ENCODE measurements at regions not wholly inside any gene's neighbourhood (a gene's known extent, or its start where the extent isn't known, plus 50 kb on each side); places are given as distances from the start of the nearest gene placed in this dataset.

DNA sequence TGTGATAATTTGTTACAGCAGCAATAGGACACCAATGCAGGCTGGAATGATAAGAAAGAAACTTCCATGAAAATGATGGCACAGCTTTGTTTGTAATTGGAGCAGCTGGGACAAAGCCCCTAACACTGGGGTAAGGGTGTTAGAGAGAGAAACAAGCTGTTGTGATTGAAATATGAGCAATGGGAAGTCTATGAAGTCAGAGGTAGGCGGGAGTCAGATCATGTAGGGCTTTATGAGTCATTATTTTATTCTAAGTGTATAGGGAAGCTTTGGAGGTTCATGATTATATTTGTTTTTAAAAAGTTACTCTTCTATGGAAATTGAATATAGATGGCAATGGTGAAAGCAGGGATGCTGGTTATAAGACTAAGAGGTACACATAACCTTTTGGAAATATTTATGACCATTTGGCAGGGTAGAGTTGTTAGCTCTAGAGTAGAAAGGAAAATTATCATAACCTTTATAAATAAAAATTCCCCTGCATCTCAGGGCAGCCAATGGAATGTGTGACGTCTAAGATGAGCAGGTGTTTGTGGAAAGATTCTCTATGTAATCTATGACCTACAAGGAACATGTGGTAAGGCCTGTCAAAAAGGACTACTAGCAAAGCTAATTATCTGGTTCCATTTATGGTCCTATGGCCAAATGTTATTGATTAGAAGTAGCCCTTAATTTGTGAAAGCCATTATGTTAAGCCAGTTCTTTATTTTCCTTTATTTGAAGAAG is 85.6 kb downstream of the KCNJ2 start:
- TF ChIP-seq CREB1 (IDR thresholded peaks at IDR 0.05; ENCODE audit: low read depth) (no peak), TEAD4 (IDR thresholded peaks at IDR 0.05) (no peak), YY1 (IDR thresholded peaks at IDR 0.05; ENCODE audit: low read depth) (no peak), ZBTB7A (IDR thresholded peaks at IDR 0.05; ENCODE audit: low read depth) (no peak), NFIC (IDR thresholded peaks at IDR 0.05) (no peak), RAD21 (IDR thresholded peaks at IDR 0.05; ENCODE audit: low read depth) (no peak), CEBPB (IDR thresholded peaks at IDR 0.05) (no peak), EP300 (IDR thresholded peaks at IDR 0.05; ENCODE audit: borderline replicate concordance) (no peak), TAF1 (IDR thresholded peaks at IDR 0.05; ENCODE audit: low read depth) (no peak), USF1 (IDR thresholded peaks at IDR 0.05) (no peak), FOXM1 (IDR thresholded peaks at IDR 0.05; ENCODE audit: borderline replicate concordance, low read depth) (no peak), TCF12 (IDR thresholded peaks at IDR 0.05; ENCODE audit: low read depth) (no peak), EGR1 (IDR thresholded peaks at IDR 0.05) (no peak), REST (IDR thresholded peaks at IDR 0.05; ENCODE audit: low read depth) (no peak)
- TF ChIP-seq, protein P1, sequence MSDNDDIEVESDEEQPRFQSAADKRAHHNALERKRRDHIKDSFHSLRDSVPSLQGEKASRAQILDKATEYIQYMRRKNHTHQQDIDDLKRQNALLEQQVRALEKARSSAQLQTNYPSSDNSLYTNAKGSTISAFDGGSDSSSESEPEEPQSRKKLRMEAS (IDR thresholded peaks at IDR 0.05) = no peak

DNA sequence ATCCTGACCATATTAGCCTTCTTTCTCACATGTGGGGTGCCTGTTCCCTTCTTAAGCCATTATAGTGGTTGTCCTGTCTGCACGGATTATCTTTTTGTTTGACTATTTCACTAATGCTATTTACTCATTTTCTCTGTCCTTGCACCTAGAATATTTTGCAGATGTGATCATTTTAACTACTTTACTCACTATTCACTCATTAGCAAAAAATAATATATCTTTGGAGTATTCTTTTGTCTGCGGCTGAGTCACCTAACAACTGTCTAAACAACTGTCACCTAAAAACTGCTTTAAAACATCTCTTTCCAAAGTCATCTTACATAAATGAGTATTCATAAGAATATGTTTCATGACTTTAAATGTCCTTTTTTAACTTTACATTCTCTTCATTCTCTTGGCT is 87.4 kb downstream of the KCNJ2 start:
- no peak for TF ChIP-seq FOXM1 (IDR thresholded peaks at IDR 0.05; ENCODE audit: borderline replicate concordance, low read depth)
- no peak for TF ChIP-seq ZBTB7A (IDR thresholded peaks at IDR 0.05; ENCODE audit: low read depth)
- TF ChIP-seq, protein P1 (IDR thresholded peaks at IDR 0.05) = no peak
- no peak for TF ChIP-seq TEAD4 (IDR thresholded peaks at IDR 0.05)

DNA sequence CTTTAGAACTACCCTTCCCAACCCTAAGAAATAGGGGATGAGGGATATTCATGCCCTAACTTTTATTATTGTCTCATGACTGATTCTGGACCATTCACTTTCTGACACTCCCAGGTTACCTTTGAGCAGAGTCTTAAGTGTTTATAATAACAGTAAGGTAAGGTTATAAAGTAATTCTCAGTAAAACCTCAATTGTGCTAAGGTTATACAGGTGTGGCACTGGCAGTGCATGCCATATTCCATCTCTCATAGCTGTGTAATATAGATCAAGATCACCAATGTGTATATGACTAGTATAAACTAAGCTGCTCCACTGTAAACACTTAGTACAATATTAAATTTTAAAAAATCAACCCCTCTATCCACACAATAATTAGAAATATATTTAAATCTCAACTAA is 89.1 kb downstream of the KCNJ2 start:
- TF ChIP-seq EGR1 (IDR thresholded peaks at IDR 0.05) (no peak), NFIC (IDR thresholded peaks at IDR 0.05) (no peak), TCF12 (IDR thresholded peaks at IDR 0.05; ENCODE audit: low read depth) (no peak)

GRCh38 chr17:70259400-70259799 is 90.1 kb downstream of the KCNJ2 start:
- TF ChIP-seq NFIC (IDR thresholded peaks at IDR 0.05) (no peak), YY1 (IDR thresholded peaks at IDR 0.05; ENCODE audit: low read depth) (no peak), CREB1 (IDR thresholded peaks at IDR 0.05; ENCODE audit: low read depth) (no peak), CEBPB (IDR thresholded peaks at IDR 0.05) (no peak), USF1 (IDR thresholded peaks at IDR 0.05) (no peak), FOXM1 (IDR thresholded peaks at IDR 0.05; ENCODE audit: borderline replicate concordance, low read depth) (no peak), EGR1 (IDR thresholded peaks at IDR 0.05) (no peak), REST (IDR thresholded peaks at IDR 0.05; ENCODE audit: low read depth) (no peak), TCF12 (IDR thresholded peaks at IDR 0.05; ENCODE audit: low read depth) (no peak), TAF1 (IDR thresholded peaks at IDR 0.05; ENCODE audit: low read depth) (no peak), EP300 (IDR thresholded peaks at IDR 0.05; ENCODE audit: borderline replicate concordance) (no peak), ZBTB7A (IDR thresholded peaks at IDR 0.05; ENCODE audit: low read depth) (no peak)
- TF ChIP-seq, protein P1 (IDR thresholded peaks at IDR 0.05) = no peak

DNA sequence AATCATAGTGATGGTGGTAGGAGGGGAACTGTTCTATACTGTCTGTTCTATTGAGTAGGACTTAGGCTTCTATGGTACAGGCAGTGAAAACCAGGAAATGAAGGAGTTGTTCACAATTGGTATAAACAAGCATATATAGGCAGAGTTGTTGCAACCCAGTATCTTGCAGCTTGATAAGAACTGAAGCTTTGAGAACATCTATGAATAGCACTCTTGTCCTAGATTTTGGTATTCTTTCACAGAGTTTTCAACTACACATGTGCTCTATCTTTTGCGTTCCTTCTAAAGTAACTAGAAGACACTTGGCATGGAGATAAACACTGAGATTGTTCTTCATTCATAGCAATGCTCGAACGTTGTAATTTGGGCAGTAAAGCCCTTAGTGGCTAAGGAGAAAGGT is 91.8 kb downstream of the KCNJ2 start:
- TF ChIP-seq TAF1 (IDR thresholded peaks at IDR 0.05; ENCODE audit: low read depth) (no peak), RAD21 (IDR thresholded peaks at IDR 0.05; ENCODE audit: low read depth) (no peak), NFIC (IDR thresholded peaks at IDR 0.05) (no peak), FOXM1 (IDR thresholded peaks at IDR 0.05; ENCODE audit: borderline replicate concordance, low read depth) (no peak), TCF12 (IDR thresholded peaks at IDR 0.05; ENCODE audit: low read depth) (no peak), ZBTB7A (IDR thresholded peaks at IDR 0.05; ENCODE audit: low read depth) (no peak), USF1 (IDR thresholded peaks at IDR 0.05) (no peak), CREB1 (IDR thresholded peaks at IDR 0.05; ENCODE audit: low read depth) (no peak), YY1 (IDR thresholded peaks at IDR 0.05; ENCODE audit: low read depth) (no peak), REST (IDR thresholded peaks at IDR 0.05; ENCODE audit: low read depth) (no peak), EGR1 (IDR thresholded peaks at IDR 0.05) (no peak), EP300 (IDR thresholded peaks at IDR 0.05; ENCODE audit: borderline replicate concordance) (no peak), CEBPB (IDR thresholded peaks at IDR 0.05) (no peak)
- TF ChIP-seq, protein P1 (IDR thresholded peaks at IDR 0.05) = no peak
